Mammary epithelial cell (primary cell): ENCODE measurements at regions not wholly inside any gene's neighbourhood (a gene's known extent, or its start where the extent isn't known, plus 50 kb on each side); places are given as distances from the start of the nearest gene placed in this dataset.

Source experiments
- CTCF ChIP-seq, 2 donors: IDR thresholded peaks in 1 of 2; conservative IDR thresholded peaks in 1 of 2; 2 replicates each; pipeline ENCODE4 v1.5.1; 2011 to 2012; ENCODE audit warnings: inconsistent platforms in 2 of 2, low read length in 2 of 2, mild to moderate bottlenecking in 2 of 2, control low read depth in 1 of 2, low read depth in 1 of 2; ENCODE audit not compliant: insufficient read depth in 1 of 2; ENCODE audit errors: extremely low read depth in 1 of 2
- EZH2 ChIP-seq: IDR thresholded peaks from 2 replicates; pipeline ENCODE4 v1.6.1; 2012; ENCODE audit warnings: low read length, inconsistent platforms, borderline replicate concordance

GRCh38 chr9:126207256-126207655 is 119.4 kb upstream of the MVB12B start:
- TF ChIP-seq CTCF (conservative IDR thresholded peaks at IDR 0.05 in 1 of 2, IDR thresholded peaks at IDR 0.05 in 1 of 2; ENCODE audit: extremely low read depth in 1 of 2, insufficient read depth in 1 of 2, low read depth in 1 of 2, low read length in 2 of 2) = no peak
- no peak for TF ChIP-seq EZH2
